Stimulated activated CD4-positive, alpha-beta T cell treated with anti-CD3 and anti-CD28 coated beads, Interleukin-4, amount 100 ng/mL, for 1 hour (primary cell): ENCODE measurements at regions not wholly inside any gene's neighbourhood (a gene's known extent, or its start where the extent isn't known, plus 50 kb on each side); places are given as distances from the start of the nearest gene placed in this dataset.

ENCODE experiments used
- DNase-seq: peaks from one replicate; pipeline ENCODE4 v3.0.0-alpha.2; 2020

DNA sequence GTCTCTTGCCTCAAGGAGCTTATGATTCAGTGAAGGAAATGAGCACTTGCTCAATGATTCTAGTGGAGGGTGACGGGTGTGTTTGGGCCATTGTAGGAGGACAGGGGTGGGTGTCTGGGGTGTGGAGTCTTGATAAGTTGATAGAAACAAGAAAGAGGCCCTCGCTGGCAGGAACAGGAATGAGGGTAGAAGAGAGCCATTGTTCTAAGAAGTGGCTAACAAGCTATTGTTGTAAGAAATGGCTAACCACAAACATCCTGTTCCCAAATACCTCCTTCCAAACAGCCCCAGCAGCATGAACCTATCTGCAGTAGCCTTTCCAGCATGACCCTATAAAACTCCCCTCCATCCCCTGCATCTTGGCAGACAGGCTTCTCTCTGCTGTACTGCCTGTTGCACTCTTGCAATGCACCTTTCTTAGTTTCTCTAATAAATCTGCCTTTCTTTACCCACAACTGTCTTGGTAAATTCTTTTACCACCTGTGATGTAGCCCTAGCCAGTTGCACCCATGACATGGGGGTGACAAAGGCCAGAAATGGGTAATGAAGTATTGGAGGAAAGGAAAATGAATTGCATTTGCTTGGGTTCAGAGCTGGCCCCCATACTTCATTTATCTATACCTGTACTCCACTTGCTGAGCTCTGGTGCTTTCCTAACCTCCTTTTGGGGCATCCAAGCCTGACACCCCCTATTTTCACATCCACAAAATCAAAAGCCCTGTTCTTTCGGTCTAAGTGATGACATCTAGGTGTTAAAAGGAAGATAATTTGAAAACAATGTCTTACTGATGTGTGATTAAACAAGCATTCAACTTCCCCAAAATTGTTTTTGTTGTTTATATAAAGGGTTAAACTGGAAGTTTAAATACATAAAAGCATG lies 389.1 kb downstream of the GRIN2B start:
- no peak for DNase-seq

DNA sequence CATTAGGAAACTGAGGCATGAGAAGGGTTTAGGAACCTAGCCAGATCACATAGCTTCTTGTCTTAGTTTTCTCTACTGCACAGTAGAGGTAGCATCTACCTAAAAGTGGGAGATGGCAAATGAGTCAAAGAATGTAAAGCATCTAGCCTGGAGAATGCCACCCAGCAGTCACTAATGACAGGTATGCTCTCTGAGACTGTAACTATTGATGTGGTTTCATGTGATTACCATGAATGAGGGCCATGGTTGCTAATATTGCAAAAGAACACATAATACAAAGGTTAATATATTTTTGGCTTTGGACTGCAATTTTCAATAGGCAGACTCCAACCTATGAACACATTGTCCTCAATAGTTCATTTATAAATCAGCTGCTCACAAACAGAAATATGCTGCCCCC lies 389.9 kb downstream of the GRIN2B start:
- no peak for DNase-seq

DNA sequence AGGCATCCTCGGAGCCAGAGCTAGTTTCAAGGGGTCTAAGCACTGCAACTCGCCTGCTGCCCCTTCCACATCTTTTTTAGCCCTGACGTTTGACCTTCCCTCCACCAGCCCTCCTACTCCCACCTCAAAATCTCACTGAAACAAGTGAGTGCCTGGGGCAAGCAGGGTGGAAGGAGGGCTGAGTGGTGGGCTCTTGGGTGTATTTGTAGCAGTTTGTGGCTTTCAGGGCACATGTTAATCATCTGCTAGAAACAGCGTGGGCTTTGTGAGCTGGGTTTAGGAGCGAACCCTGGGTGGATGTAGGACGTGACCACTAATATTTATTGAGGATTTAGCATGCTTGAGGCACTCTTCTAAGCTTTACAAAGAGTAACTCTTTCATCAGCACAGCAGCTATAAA lies 390.3 kb downstream of the GRIN2B start:
- DNase-seq: no peak

DNA sequence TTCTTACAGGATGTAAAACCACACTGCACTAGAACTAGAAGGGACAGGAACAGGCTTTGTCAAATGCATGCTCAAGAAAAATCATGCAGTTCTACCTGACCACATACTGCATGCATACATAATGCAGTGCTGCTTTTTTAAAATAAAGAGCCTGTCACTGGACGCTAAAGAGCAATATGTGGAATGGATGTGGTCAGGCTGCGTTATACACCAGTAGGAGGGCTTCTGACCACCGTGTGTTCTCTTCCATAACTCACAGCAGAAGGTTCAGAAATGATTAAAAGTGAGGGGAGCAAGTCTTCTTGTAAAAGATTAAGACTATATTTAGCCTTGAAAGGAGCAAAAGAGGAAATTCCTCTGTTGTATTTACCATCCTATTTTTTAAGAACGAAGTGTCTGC lies 392.0 kb downstream of the EMP1 start:
- no peak for DNase-seq

DNA sequence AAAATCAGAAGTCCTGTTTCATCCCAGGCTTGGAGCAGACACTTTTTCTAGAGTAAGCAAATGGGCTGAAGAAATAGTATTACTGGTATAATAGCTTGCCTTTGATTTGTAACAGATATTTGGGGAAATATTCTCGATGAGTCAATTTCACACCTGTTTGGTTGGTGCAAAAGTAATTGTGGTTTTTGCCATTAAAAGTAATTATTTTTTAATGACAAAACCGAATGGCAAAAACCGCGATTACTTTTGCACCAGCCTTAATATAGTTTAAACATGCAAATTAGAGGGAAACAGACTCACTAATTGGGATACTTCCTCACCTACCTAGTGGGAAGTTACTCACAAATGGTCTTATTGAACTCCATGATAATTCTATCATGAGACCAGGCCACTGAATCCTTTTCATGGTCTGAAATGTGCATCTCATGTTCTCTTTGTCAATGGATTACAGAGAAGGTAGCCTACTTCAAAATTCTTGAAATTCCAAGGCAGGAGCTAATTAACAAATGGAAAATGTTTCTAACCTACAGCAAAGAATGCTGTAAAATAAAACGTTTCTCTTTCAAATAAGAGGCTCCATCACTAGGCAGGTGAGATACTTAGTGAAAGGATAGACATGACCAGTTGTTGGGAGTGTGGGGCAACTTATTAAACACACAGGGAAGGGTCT lies 391.3 kb downstream of the EMP1 start:
- no peak for DNase-seq

DNA sequence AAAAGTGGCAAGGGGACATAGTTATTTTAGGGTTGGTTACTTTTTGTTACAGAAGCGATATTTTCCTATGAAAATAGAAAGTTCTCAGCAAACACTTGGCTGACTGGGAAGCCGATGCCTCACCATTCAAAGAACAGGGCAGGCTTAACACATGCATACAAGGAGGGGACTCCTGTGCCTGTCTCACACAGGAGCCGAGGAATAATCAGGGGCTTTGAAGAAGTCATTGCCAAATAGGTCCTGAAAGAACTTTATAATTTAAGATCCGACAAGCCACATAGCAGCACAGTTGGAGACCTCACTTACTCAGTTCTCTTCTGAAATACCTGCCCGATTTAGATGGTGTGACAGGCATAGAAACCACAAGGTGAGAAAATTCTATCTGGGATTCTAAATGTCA lies 389.8 kb downstream of the EMP1 start:
- no peak for DNase-seq

DNA sequence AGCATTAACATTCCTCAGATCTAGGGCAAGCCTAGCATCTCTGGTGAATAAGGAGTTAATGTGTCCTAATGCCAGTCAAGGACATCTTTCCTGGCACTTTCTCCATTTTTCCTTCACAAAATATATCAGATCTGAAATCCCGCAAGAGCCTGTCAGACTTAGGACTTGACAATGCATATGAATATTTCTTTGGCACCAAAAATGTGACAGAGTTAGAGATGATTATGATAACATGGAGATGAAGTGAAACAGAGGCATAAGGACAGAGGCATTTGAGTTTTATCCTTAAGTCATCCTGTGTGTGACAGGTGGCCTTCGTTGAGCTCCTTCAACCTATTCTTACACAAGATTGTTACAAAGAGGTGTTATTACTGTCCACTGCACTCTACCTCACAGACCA lies 388.0 kb downstream of the EMP1 start:
- DNase-seq: no peak

DNA sequence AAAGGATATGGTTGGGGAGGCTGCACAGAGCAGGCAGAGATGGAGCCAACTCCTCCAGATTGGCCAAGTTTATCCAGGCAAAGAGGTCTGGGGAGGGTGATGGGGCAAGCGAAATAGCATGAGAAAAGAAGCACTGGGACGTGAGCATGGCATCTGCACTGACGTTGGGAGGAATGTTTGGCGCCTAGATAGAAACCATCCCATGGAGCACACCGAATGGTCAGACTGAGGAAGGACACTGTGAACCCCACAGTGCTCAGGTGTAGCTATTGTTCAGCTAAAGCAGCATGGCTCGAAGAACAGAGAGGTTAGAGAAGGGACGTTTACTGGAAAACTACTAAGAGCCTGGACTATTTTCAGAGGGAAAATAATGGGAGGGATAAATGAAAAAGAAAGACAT lies 387.1 kb downstream of the EMP1 start:
- no peak for DNase-seq

DNA sequence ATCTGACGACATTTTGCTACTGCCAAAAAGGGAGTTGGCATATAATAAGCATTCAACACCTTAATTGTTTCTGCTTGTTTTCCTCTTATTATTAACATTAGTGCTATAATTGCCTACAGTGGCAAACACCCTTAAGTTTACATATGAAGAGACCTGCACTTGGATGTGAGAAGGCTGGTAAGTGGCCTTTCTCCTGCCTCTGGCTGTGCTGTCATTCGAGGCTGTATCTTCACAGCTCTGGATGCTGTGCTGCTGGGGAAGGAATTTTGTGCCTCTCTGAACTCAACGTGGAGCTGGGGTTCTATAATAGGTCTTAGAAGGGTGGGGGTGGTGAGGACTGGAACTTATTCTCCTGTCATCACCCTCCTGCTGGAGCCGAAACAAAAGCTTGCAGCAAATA lies 385.9 kb downstream of the EMP1 start:
- DNase-seq: no peak

DNA sequence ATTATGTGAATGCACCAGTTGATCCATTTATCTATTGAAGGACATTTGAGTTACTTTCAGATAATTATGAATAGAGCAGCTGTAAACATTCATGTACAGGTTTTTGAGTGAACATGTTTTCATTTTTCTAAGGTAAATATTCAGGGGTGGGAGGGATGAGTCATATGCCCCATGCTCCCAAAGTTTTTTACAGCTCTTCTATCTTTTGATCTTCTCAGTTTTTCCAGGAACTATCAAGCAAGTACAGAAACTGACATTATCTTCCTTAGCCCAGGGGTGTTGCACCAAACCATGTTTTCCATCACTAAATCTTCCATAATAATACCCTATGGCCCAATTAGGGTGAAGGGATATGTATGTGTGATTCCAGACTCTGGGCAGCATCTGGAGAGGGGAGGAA lies 384.5 kb downstream of the EMP1 start:
- DNase-seq: no peak

DNA sequence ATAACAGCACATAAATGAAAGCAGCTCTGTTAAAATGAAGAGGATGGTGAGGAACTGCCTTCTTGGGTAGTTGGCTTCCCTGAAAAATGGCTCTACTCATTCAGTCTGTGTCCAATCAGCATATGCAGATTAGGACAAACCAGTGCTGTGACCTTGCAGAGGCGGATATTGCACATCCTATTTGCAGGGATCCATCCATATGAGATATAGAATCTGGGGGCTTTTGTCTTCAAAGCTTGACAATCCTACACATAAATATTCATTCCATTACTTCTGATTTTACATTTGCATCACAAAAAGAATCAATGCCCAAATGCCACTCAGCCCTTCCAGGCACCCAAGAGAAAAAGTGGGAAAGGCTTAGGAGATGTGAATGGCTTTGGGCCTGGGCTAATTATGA lies 383.7 kb downstream of the EMP1 start:
- no peak for DNase-seq

DNA sequence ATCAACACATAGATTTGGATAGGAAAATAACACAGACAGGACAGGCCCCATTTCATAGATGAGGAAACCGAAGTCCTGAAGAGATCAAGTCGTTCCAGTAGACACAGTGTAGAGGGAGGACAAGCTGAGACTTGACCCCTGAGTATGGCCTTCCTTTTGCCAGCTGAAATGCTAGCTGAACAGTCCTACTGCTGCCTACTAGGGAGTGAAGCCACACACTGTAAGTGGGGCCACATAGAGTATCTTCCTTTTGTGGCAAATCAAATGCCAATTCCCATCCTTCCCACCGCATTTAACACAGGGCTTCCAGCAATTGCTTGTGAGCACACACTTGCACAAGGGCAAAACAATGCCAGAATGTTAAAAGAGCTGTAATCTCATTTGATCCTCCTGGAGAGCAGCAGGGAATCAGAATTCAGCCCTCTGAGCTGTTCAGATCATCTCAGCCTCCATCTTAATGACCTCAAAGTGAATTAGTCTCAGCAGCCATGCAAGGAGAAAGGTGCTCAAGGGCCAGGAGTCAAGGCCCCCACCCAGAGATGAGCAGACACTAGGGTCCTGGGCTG lies 380.5 kb downstream of the EMP1 start:
- no peak for DNase-seq

DNA sequence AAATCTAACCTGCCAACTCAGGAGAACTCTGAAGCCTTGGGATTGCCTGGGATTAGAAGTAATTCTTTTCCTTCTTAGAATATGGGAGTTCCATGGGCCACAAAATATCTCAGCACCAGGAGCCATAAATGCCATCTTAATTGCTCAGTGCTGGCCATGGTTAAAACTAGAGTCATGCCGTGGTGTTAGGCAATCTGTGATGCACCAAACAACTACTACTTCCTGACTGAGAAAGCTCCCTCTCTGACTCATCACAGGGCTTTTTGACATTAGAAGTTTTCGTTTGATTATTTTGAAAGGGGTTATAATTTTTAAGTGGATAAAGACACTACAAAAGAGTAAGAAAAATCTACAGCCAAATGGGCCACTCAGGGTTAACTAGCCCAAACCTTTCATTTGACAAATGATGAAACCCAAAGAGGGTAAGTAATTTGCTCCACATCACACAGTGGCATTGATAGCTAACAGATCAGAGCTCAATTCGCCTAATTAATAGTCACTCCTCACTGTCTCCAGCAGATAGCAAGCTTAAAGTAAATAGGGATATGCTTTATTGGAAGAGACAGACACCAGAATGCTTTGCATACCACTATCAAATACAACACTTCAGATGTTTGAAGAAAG lies 377.3 kb downstream of the EMP1 start:
- DNase-seq: no peak

DNA sequence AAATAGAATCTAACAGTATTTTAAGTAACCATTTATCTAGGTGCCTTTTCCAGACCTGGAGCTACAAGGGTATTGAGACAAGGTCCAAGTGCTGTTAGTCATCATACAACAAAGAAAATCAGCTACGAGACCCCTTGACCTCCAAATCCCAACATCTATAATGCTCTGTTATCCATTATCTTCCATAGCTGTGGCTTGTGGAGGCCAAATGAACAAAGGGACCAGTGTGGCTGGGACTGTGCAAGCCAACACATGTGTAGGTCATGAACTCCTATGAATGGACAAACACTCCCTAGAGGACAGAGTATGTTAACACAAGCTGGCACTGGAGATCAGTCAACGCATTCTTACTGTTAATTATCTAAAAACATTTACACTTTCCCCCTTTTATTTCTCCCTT lies 374.5 kb downstream of the EMP1 start:
- DNase-seq: no peak

DNA sequence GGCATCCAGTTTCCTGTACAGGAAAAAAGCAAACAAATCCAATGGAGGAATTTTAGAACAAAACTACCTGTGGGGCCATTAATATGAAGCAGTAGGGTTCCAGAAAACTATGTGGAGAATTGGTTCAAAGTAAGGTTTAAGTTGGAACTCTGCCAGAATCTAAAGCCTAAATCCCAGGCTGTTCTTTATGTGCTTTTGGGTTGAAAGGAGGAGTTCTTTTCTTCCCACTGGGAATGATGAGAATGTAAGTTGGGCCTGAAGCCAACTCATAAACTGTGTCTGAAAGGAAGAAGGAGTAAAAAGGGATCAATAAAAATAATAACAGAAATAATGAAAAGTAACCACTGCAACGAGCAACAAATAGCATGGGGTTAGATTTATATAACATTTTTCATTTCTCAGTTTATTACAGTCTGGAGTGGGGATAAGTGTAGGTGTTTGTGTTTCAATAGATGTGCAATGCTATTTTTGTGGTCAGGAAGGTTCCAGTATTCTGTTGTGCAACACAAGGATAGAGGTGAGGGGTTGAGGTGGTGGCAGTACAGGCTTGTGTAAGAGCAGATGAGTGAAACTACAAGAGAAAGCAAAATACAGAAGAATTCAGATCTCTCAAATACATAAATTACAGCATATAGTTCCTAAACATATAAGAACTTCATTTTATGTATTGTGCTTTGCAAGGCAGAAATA lies 373.6 kb downstream of the EMP1 start:
- DNase-seq: no peak

DNA sequence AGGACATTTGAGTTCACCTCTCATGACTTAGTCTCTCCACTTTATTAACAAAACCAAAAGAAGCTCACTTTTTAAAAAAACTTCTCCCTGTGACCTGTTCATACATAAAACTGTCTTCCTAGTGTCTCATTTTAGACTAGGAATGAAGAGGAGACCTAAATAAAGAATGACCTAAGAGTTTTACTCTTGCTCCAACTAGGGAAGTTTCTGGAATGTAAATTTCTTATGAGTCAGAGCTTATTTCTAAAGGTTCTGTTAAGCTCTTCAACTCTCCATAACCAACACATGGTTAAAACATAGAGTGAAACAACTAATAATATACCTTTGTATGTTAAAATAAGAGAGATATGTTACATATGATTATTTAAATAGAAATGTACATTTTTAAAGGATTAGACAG lies 369.8 kb downstream of the EMP1 start:
- no peak for DNase-seq

DNA sequence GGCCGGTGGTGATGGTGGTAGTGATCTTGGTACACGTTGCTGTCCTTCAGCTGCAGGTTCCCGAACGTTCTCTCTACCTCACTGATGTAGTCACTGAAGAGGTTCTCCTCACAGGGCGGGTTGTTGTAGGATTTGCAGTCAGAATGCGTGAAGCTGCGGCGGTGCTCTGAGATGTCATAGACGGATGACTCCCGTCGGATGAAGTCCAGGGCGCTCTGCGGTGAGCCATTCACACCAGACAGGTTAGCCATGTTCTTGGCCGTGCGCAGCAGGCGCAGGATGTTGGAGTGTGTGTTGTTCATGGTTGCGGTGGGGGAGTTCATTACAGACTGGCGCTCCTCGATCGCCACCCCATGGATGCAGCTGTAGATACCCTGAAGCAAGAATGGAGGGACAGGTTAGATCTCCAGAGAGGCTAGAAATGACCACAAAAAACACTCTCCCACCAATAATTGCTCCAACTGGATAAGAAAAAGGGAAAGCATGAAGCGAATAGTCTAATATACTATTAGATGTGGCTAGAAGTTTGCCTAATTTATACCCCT lies 367.8 kb downstream of the EMP1 start:
- DNase-seq: no peak

DNA sequence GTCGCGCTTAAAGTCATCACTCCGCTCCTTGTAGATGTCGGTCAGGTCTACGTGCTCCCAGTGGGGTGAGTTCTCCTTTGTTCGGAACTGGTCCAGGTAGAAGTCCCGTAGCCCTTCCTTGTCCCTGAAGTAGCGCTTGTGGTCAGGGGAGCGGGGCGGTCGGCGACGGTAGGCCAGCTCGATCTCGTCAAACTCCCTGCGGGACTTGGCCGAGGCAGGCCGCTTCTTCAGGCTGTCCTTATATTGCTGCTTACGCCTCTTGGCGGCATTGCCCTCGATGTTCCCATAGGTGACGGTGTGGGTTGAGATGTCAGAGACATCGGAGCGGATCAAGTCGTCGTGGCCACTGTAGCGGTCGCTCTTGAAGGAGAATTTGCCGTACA lies 367.2 kb downstream of the EMP1 start:
- DNase-seq: no peak

DNA sequence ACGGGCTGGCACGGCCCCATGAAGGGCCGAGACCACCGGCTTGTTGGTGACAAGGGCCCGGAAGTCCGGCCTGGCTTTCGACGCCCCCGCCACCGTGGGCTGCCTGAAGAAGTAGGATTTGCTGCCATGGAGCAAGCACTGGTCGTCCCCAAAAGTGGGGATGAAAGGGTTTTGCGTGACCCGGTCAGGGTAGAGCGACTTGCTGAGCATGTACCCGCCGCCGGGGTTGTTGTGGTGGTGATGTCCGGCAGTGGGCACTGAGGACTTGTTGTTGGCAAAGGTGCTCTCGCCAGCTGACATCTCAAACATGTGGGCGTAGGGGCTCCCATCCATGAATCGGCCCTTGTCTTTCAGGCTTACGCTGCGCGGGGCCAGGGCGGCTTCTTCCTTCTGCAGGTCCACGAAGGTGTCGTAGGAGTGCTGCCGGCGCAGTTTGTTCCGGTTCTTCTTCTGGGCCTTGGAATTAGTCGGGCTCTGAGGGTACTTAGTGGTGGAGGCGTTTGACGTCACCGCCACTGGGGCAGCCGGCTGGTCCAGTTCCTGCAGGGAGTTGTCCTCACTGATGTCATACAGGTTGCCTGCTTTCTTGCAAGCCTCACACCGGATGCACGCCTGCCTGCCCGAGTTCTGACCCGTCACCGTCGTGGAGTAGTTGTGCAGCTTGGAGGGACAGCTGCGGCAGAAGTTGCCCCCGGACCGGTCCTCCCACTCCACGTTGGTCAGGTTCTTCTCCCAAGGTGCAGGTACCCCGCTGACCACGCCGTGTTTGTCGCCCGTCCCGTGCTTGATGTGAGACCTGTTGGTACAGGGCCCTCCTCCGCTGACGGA lies 366.6 kb downstream of the EMP1 start:
- no peak for DNase-seq

DNA sequence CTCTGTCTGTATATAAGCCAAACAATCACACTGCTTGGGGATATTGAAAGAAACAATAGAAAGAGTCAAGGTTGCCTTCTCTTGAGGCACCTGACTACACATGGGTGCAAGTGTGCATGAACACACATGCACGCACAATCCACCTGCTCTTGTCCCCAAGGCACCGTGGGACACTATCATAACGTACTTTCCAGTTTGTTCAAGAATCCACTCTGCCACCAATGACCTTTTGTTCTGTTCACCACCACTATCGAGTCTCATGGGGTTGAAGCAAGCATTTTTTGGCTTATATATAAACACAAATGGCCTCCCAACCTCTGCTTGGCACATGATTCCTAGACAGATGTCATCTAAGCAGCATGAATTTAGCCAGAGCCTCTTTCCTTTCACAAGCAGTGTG lies 365.4 kb downstream of the EMP1 start:
- DNase-seq: no peak

DNA sequence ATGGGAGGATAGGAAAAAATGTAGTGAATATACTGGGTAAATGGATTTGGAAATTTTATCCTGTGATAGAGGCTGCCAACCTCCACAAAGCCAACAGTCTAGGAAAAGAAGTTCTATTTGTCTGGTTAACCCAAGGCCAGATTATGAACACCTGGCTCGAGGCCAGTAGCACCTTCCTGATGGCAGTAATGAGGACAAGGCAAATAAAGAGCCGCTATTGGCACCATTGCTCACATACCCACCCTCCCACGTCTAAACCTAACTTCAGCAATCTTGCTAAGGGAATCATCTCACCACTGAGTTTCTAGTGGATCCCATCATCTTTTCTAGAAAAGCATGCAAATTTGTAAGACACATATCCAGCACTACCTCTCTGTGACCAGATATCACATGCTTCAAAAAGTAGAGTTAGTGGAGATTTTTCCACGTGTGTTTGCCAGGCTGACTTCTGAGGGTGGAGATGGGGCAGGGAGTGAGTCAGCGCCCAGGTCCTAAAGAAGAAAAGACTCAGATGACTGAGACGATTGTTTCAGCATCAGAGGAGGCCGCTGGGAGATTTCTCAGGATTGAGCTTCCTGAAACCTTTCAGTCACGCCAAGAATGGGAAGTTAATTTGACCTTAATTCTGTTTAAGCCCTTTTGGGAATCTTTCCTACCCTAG lies 362.9 kb downstream of the EMP1 start:
- no peak for DNase-seq

DNA sequence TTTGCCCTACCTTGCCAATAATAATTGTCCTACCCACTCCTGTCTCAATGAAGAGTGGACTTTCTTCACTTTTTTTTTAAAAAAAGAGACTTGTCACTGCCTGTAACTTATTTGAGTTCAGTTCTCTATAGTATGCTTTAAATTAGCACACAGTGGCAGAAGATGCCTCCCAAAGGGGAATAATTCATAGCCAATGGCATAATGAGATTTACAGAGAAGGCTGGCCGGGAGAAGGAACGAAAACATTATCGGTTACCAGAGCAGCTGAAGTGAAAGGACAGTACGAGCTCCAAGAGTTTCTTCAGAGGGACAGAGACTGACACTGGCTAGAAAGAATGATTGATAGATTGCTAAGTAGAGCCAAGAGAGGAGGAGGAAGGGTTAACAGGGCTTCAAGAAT lies 356.3 kb downstream of the EMP1 start:
- no peak for DNase-seq
